ENCODE measurements at regions not wholly inside any gene's neighbourhood (a gene's known extent, or its start where the extent isn't known, plus 50 kb on each side); places are given as distances from the start of the nearest gene placed in this dataset.

DNA sequence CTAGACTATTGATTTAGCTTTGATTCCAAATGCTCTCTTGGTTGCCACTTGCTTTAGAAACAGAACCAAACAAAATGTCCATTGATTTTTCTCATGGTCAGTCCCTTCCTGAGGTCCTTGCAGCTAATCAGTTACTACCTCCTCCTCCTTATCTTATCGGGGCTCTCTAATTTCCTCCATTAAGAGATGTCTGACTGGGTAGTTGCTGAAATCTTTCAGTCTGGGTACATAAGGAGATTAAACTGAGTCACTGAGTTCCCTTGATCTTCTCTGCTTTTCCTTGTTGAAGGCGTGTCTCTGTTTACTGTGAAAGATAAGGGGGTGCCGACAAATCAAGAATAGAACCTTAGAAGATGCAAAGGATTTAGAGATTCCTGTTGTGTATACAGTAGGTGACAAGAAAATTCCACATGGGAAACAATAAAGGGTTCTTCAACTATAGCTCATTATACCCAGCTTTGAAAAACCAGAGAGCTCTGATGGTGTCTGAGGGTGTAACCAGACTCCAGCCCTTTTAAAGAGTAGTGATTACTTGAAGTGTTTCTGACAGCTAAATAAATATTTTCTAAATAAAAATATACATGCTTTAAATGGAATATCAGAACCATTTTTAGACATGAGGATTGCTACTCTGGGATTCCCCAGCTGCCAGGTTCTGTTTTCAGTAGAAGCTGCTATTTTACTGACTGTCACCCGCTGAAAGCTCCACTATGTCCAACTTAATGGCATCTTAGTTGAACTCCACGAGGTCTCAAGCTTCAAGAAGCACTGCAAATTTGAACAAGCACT is 791.3 kb upstream of the SOX9 start:
- Histone ChIP-seq H3K4me3 (ENCODE audit: control extremely low read depth in 1 of 5, extremely low read depth in 1 of 5, insufficient read depth in 1 of 5, low read depth in 2 of 5, low read length in 4 of 5) (no peak overlapping the region), H3K27ac (ENCODE audit: low read length in 2 of 2) (no peak overlapping the region), H4K20me1 (ENCODE audit: control insufficient read depth, insufficient read depth, low read length, poor library complexity, severe bottlenecking) (no peaks in the 10 kb centered on the region), H3K27me3 (replicated peaks in 1 of 4; ENCODE audit: control extremely low read depth in 1 of 4, control insufficient read depth in 3 of 4, insufficient read depth in 4 of 4, low read length in 3 of 4) (no peaks in the 10 kb centered on the region), H3K36me3 (replicated peaks in 1 of 2; ENCODE audit: control extremely low read depth in 1 of 2, control insufficient read depth in 1 of 2, extremely low read depth in 1 of 2, insufficient read depth in 2 of 2, low read length in 1 of 2) (no peaks in the 10 kb centered on the region), H3K4me2 (replicated peaks; ENCODE audit: low read depth, low read length, poor library complexity, severe bottlenecking) (no peak overlapping the region), H3K4me1 (ENCODE audit: control insufficient read depth in 2 of 2, insufficient read depth in 2 of 2, low read length in 2 of 2) (no peaks in the 10 kb centered on the region), H3K9ac (ENCODE audit: low read length) (no peak overlapping the region), H2AFZ (ENCODE audit: insufficient read depth, low read depth, low read length, poor library complexity, severe bottlenecking) (no peak overlapping the region), H3K9me3 (ENCODE audit: control extremely low read depth in 1 of 3, control insufficient read depth in 2 of 3, insufficient read depth in 1 of 3, low read length in 2 of 3) (no peaks in the 10 kb centered on the region), H3K79me2 (ENCODE audit: control insufficient read depth, insufficient read depth, low read length) (no peaks in the 10 kb centered on the region)
- DNase-seq (no peak), ATAC-seq (ENCODE audit: low read depth) (no peak)
- CTCF ChIA-PET, result no interaction called here
- H3K4me3 Mint-ChIP-seq, result no peak overlapping the region
- H3K27ac Mint-ChIP-seq, result no peak overlapping the region
- POLR2A ChIA-PET, result no interaction called here
- TF ChIP-seq EZH2 (IDR thresholded peaks at IDR 0.05; ENCODE audit: borderline replicate concordance, insufficient read depth, low read depth, low read length, poor library complexity, severe bottlenecking), result no peak
- TF ChIP-seq, protein P1, sequence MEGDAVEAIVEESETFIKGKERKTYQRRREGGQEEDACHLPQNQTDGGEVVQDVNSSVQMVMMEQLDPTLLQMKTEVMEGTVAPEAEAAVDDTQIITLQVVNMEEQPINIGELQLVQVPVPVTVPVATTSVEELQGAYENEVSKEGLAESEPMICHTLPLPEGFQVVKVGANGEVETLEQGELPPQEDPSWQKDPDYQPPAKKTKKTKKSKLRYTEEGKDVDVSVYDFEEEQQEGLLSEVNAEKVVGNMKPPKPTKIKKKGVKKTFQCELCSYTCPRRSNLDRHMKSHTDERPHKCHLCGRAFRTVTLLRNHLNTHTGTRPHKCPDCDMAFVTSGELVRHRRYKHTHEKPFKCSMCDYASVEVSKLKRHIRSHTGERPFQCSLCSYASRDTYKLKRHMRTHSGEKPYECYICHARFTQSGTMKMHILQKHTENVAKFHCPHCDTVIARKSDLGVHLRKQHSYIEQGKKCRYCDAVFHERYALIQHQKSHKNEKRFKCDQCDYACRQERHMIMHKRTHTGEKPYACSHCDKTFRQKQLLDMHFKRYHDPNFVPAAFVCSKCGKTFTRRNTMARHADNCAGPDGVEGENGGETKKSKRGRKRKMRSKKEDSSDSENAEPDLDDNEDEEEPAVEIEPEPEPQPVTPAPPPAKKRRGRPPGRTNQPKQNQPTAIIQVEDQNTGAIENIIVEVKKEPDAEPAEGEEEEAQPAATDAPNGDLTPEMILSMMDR (IDR thresholded peaks at IDR 0.05), result no peak
- no peaks in the 10 kb centered on the region for H3K27me3 Mint-ChIP-seq
- no peaks in the 10 kb centered on the region for H3K4me1 Mint-ChIP-seq
- intact Hi-C loops (cut with micrococcal nuclease), result no loop called here
- H3K9me3 Mint-ChIP-seq (ENCODE audit: insufficient read depth), result no peaks in the 10 kb centered on the region
- 71% methylated on average over 1 of the region's 5 CpGs for WGBS (ENCODE audit: insufficient coverage)

DNA sequence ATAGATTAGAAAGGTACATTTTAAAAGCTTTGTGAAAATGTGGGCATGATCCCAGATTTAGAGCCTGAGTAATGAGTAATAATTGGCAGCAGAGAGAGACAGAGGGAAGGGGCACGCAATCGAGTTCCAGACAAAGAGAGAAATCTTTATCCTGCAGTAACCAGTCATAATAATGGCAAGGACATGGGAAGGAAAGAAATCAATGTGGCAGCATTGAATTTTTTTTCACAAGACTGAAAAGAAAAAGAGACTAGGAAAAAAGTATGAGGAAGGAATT is 790.8 kb upstream of the SOX9 start:
- no peaks in the 10 kb centered on the region for H3K4me1 Mint-ChIP-seq
- Histone ChIP-seq H3K9ac (ENCODE audit: low read length) (no peak overlapping the region), H3K9me3 (ENCODE audit: control extremely low read depth in 1 of 3, control insufficient read depth in 2 of 3, insufficient read depth in 1 of 3, low read length in 2 of 3) (no peaks in the 10 kb centered on the region), H3K79me2 (ENCODE audit: control insufficient read depth, insufficient read depth, low read length) (no peaks in the 10 kb centered on the region), H3K36me3 (replicated peaks in 1 of 2; ENCODE audit: control extremely low read depth in 1 of 2, control insufficient read depth in 1 of 2, extremely low read depth in 1 of 2, insufficient read depth in 2 of 2, low read length in 1 of 2) (no peaks in the 10 kb centered on the region), H3K4me1 (ENCODE audit: control insufficient read depth in 2 of 2, insufficient read depth in 2 of 2, low read length in 2 of 2) (no peaks in the 10 kb centered on the region), H4K20me1 (ENCODE audit: control insufficient read depth, insufficient read depth, low read length, poor library complexity, severe bottlenecking) (no peaks in the 10 kb centered on the region), H3K27me3 (replicated peaks in 1 of 4; ENCODE audit: control extremely low read depth in 1 of 4, control insufficient read depth in 3 of 4, insufficient read depth in 4 of 4, low read length in 3 of 4) (no peaks in the 10 kb centered on the region), H2AFZ (ENCODE audit: insufficient read depth, low read depth, low read length, poor library complexity, severe bottlenecking) (no peak overlapping the region), H3K4me2 (replicated peaks; ENCODE audit: low read depth, low read length, poor library complexity, severe bottlenecking) (no peak overlapping the region), H3K27ac (ENCODE audit: low read length in 2 of 2) (no peak overlapping the region), H3K4me3 (ENCODE audit: control extremely low read depth in 1 of 5, extremely low read depth in 1 of 5, insufficient read depth in 1 of 5, low read depth in 2 of 5, low read length in 4 of 5) (no peak overlapping the region)
- TF ChIP-seq EZH2 (IDR thresholded peaks at IDR 0.05; ENCODE audit: borderline replicate concordance, insufficient read depth, low read depth, low read length, poor library complexity, severe bottlenecking), result no peak
- TF ChIP-seq, protein P1 (IDR thresholded peaks at IDR 0.05), result no peak
- ChIA-PET POLR2A (no interaction called here), CTCF (no interaction called here)
- H3K27me3 Mint-ChIP-seq, result no peaks in the 10 kb centered on the region
- H3K27ac Mint-ChIP-seq, result no peak overlapping the region
- H3K9me3 Mint-ChIP-seq (ENCODE audit: insufficient read depth), result no peaks in the 10 kb centered on the region
- DNase-seq (no peak), ATAC-seq (ENCODE audit: low read depth) (no peak)
- no peak overlapping the region for H3K4me3 Mint-ChIP-seq
- WGBS (ENCODE audit: insufficient coverage), result no CpG with 5 or more reads among the region's 2 CpGs
- intact Hi-C loops (cut with micrococcal nuclease), result no loop called here

Data from B cell (primary cell).